Cardiac fibroblast (primary cell): ENCODE measurements at regions not wholly inside any gene's neighbourhood (a gene's known extent, or its start where the extent isn't known, plus 50 kb on each side); places are given as distances from the start of the nearest gene placed in this dataset.

ENCODE experiments used
- DNase-seq, 2 donors: peaks; one replicate each; pipeline versions ENCODE4 v3.0.0 to v3.0.0-alpha.2; 2010; ENCODE audit warnings: low read depth in 2 of 2
- H3K4me3 ChIP-seq, 2 donors: replicated peaks in 1 of 2; 1 replicate in 1 of 2; 2 replicates in 1 of 2; pipeline ENCODE4 v1.5.1; 2011; ENCODE audit warnings: low read depth in 2 of 2, low read length in 2 of 2, mild to moderate bottlenecking in 2 of 2, moderate library complexity in 1 of 2
- CTCF ChIP-seq: IDR thresholded peaks from one replicate; pipeline ENCODE4 v1.5.1; 2011; ENCODE audit warnings: low read depth, mild to moderate bottlenecking, low read length, inconsistent platforms

GRCh38 chr3:22318325-22318724 lies 567.3 kb upstream of the ZNF385D start:
- TF ChIP-seq CTCF = no peak
- no peak overlapping the region for H3K4me3 ChIP-seq
- DNase-seq = peak in 1 of 2 donors; percentile 44

GRCh38 chr3:22319446-22319845 lies 568.4 kb upstream of the ZNF385D start:
- no peak for TF ChIP-seq CTCF
- H3K4me3 ChIP-seq = no peak overlapping the region
- peak; percentile 3 to 33 for DNase-seq

GRCh38 chr3:22322861-22323260 lies 571.9 kb upstream of the ZNF385D start:
- H3K4me3 ChIP-seq = no peak overlapping the region
- DNase-seq = no peak
- TF ChIP-seq CTCF = no peak

GRCh38 chr3:22326305-22326704 lies 575.3 kb upstream of the ZNF385D start:
- no peak for DNase-seq
- no peak for TF ChIP-seq CTCF
- no peak overlapping the region for H3K4me3 ChIP-seq

- no peak overlapping the region for H3K4me3 ChIP-seq
- TF ChIP-seq CTCF = no peak
These were observed 584.0 kb upstream of the ZNF385D start for GRCh38 chr3:22334996-22335395.

GRCh38 chr3:22349215-22349851 lies 598.3 kb upstream of the ZNF385D start:
- DNase-seq = no peak
- no peak for TF ChIP-seq CTCF
- no peak overlapping the region for H3K4me3 ChIP-seq

More at GRCh38 chr3:22334996-22335395, 584.0 kb upstream of the ZNF385D start:
- no peak for DNase-seq

- DNase-seq = no peak
- TF ChIP-seq CTCF = no peak
- no peak overlapping the region for H3K4me3 ChIP-seq
These were observed 600.8 kb upstream of the ZNF385D start for GRCh38 chr3:22351806-22352205.
